Keratinocyte (primary cell): ENCODE measurements at regions not wholly inside any gene's neighbourhood (a gene's known extent, or its start where the extent isn't known, plus 50 kb on each side); places are given as distances from the start of the nearest gene placed in this dataset.
A peak's percentile ranks its signal among the peaks of the same experiment; 100 is the strongest.

Source experiments
- DNase-seq: peaks from one replicate; pipeline ENCODE4 v3.0.0-alpha.2; 2011; ENCODE audit warnings: low read depth, missing footprints, low spot score
- FAIRE-seq: peaks from 2 replicates; lab custom pipeline; 2011; peaks lifted over from hg19 to GRCh38; lab: Jason Lieb, UNC
- H2AFZ ChIP-seq: 2 replicates; pipeline ENCODE4 v1.6.0; 2012; ENCODE audit warnings: low read length, control low read depth, inconsistent platforms; ENCODE audit not compliant: control insufficient read depth
- H3K27ac ChIP-seq: 2 replicates; pipeline ENCODE4 v1.5.1; 2011; ENCODE audit warnings: low read length; ENCODE audit not compliant: control insufficient read depth, insufficient read depth
- H3K27me3 ChIP-seq: 3 replicates; pipeline ENCODE4 v1.6.0; 2011; ENCODE audit warnings: low read length; ENCODE audit not compliant: control insufficient read depth, insufficient read depth; ENCODE audit errors: extremely low read depth
- H3K36me3 ChIP-seq, 2 experiments: 2 replicates in 1 of 2; 3 replicates in 1 of 2; pipeline ENCODE4 v1.5.1; 2011; ENCODE audit warnings: low read length in 2 of 2, mild to moderate bottlenecking in 1 of 2; ENCODE audit not compliant: control insufficient read depth in 2 of 2, insufficient read depth in 2 of 2; ENCODE audit errors: extremely low read depth in 1 of 2
- H3K4me1 ChIP-seq: 3 replicates; pipeline ENCODE4 v1.5.1; 2011; ENCODE audit warnings: low read length; ENCODE audit not compliant: control insufficient read depth, insufficient read depth; ENCODE audit errors: extremely low read depth
- H3K4me2 ChIP-seq: 3 replicates; pipeline ENCODE4 v1.6.0; 2011; ENCODE audit warnings: low read depth, low read length; ENCODE audit not compliant: control insufficient read depth, insufficient read depth; ENCODE audit errors: extremely low read depth
- H3K4me3 ChIP-seq, 3 experiments: fragments of 200-600 bp in 1 of 3; sonication (generic) in 1 of 3; 2 replicates in 2 of 3; 3 replicates in 1 of 3; pipeline ENCODE4 v1.5.1; 2011 to 2016; ENCODE audit warnings: low read length in 3 of 3, mild to moderate bottlenecking in 3 of 3, control low read depth in 2 of 3, inconsistent platforms in 1 of 3, low read depth in 1 of 3, mixed read lengths in 1 of 3, mixed run types in 1 of 3, moderate library complexity in 1 of 3; ENCODE audit not compliant: control insufficient read depth in 2 of 3, insufficient read depth in 2 of 3; ENCODE audit errors: extremely low read depth in 1 of 3
- H3K79me2 ChIP-seq: 2 replicates; pipeline ENCODE4 v1.6.0; 2012; ENCODE audit warnings: low read length; ENCODE audit not compliant: control insufficient read depth, insufficient read depth
- H3K9ac ChIP-seq: 3 replicates; pipeline ENCODE4 v1.6.0; 2011; ENCODE audit warnings: low read length; ENCODE audit not compliant: control insufficient read depth, insufficient read depth; ENCODE audit errors: extremely low read depth
- H3K9me1 ChIP-seq: 3 replicates; pipeline ENCODE4 v1.6.0; 2011; ENCODE audit warnings: low read length; ENCODE audit not compliant: control insufficient read depth, insufficient read depth; ENCODE audit errors: extremely low read depth
- H3K9me3 ChIP-seq: 2 replicates; pipeline ENCODE4 v1.5.1; 2012; ENCODE audit warnings: low read depth, low read length; ENCODE audit not compliant: control insufficient read depth
- H4K20me1 ChIP-seq: 3 replicates; pipeline ENCODE4 v1.6.0; 2011; ENCODE audit warnings: low read length; ENCODE audit not compliant: control insufficient read depth, insufficient read depth; ENCODE audit errors: extremely low read depth
- CTCF ChIP-seq, 3 experiments: IDR thresholded peaks in 1 of 3; conservative IDR thresholded peaks in 1 of 3; optimal IDR thresholded peaks in 1 of 3; 2 replicates in 2 of 3; 3 replicates in 1 of 3; pipeline versions ENCODE3 to v1.5.1; 2011; ENCODE audit warnings: low read length in 3 of 3, mild to moderate bottlenecking in 3 of 3, moderate library complexity in 2 of 3, control low read depth in 1 of 3, inconsistent platforms in 1 of 3; ENCODE audit not compliant: insufficient read depth in 2 of 3; ENCODE audit errors: extremely low read depth in 1 of 3
- EZH2 ChIP-seq: IDR thresholded peaks from one replicate; pipeline ENCODE4 v1.6.1; 2012; ENCODE audit warnings: inconsistent platforms, mild to moderate bottlenecking, low read length, moderate library complexity
- dilution Hi-C: fragments of 300-500 bp; cut with MboI; formaldehyde crosslinking; loops from one replicate; pipeline ENCODE4 v1.7.0; 2020; ENCODE audit warnings: low sequenced_read_pairs; ENCODE audit not compliant: extremely low pct_ligation_motif_present

DNA sequence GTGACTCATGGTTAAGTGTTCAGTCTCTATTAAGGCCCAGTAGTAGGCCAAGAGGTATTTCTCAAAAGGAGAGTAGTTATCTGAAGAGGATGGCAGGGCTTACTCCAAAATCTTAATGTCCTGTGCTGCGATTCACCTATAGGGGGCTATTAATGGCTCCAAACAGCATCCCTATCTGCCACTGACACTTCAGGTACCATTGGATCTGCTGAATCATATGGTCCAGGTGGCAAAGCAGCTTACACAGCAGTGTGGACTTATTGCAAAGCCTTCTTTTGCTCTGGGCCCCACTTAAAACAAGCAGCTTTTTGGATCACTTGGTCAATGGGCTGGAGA, 60.8 kb upstream of the ATP2B1 start:
- no peak overlapping the region for H3K9ac ChIP-seq

GRCh38 chr12:89768586-89769482, 60.2 kb upstream of the ATP2B1 start:
- Histone ChIP-seq H3K27me3 (no peaks in the 10 kb centered on the region), H4K20me1 (no peaks in the 10 kb centered on the region), H3K9me3 (no peaks in the 10 kb centered on the region), H3K9ac (peak overlapping the region; percentile 38), H3K79me2 (no peaks in the 10 kb centered on the region), H2AFZ (no peak overlapping the region), H3K9me1 (no peaks in the 10 kb centered on the region), H3K36me3 (no peaks in the 10 kb centered on the region), H3K4me3 (no peak overlapping the region), H3K27ac (peak overlapping the region; percentile 66), H3K4me1 (peaks cover 17% of the 10 kb centered on the region), H3K4me2 (peak overlapping the region; percentile 45)
- FAIRE-seq (peak; percentile 95), DNase-seq (peak; percentile 91)
- dilution Hi-C loops = no loop called here
- TF ChIP-seq CTCF (optimal IDR thresholded peaks at IDR 0.05 in 1 of 3, IDR thresholded peaks at IDR 0.05 in 1 of 3, conservative IDR thresholded peaks at IDR 0.05 in 1 of 3; ENCODE audit: extremely low read depth in 1 of 3, insufficient read depth in 2 of 3, low read length in 3 of 3) (no peak), EZH2 (no peak)

More for the DNA sequence above, 60.8 kb upstream of the ATP2B1 start:
- Histone ChIP-seq H3K9me3 (no peaks in the 10 kb centered on the region), H3K4me3 (no peak overlapping the region), H4K20me1 (no peaks in the 10 kb centered on the region), H3K36me3 (no peaks in the 10 kb centered on the region), H3K4me2 (peak overlapping the region; percentile 31), H3K79me2 (no peaks in the 10 kb centered on the region), H3K4me1 (peaks cover 20% of the 10 kb centered on the region), H3K27ac (peak overlapping the region; percentile 72), H2AFZ (no peak overlapping the region), H3K9me1 (no peaks in the 10 kb centered on the region), H3K27me3 (no peaks in the 10 kb centered on the region)
- dilution Hi-C loops = no loop called here
- FAIRE-seq (no peak), DNase-seq (no peak)
- TF ChIP-seq EZH2 = no peak
- no peak for TF ChIP-seq CTCF (optimal IDR thresholded peaks at IDR 0.05 in 1 of 3, IDR thresholded peaks at IDR 0.05 in 1 of 3, conservative IDR thresholded peaks at IDR 0.05 in 1 of 3; ENCODE audit: extremely low read depth in 1 of 3, insufficient read depth in 2 of 3, low read length in 3 of 3)
